Neural progenitor cell (in vitro differentiated cells): ENCODE measurements at regions not wholly inside any gene's neighbourhood (a gene's known extent, or its start where the extent isn't known, plus 50 kb on each side); places are given as distances from the start of the nearest gene placed in this dataset.

ENCODE experiments used
- DNase-seq: peaks from one replicate; pipeline ENCODE4 v3.0.0-alpha.2; 2016; ENCODE audit warnings: low spot score
- H2AFZ ChIP-seq: fragments of 200-600 bp; sonication (generic); replicated peaks from 2 replicates; pipeline ENCODE4 v1.6.1; 2016; ENCODE audit warnings: antibody characterized with exemption
- H3F3A ChIP-seq: fragments of 200-600 bp; sonication (generic); 2 replicates; pipeline ENCODE4 v1.6.1; 2016; ENCODE audit warnings: antibody characterized with exemption, low read depth
- H3K27ac ChIP-seq: fragments of 200-600 bp; sonication (generic); 2 replicates; pipeline ENCODE4 v1.5.1; 2016; ENCODE audit warnings: mild to moderate bottlenecking
- H3K27me3 ChIP-seq: fragments of 200-600 bp; sonication (generic); 2 replicates; pipeline ENCODE4 v1.6.1; 2016; ENCODE audit warnings: mild to moderate bottlenecking, moderate library complexity
- H3K36me3 ChIP-seq: fragments of 200-600 bp; sonication (generic); 2 replicates; pipeline ENCODE4 v1.5.1; 2016
- H3K4me1 ChIP-seq: fragments of 200-600 bp; sonication (generic); 2 replicates; pipeline ENCODE4 v1.6.1; 2016; ENCODE audit warnings: mixed run types
- H3K4me2 ChIP-seq: fragments of 200-600 bp; sonication (generic); 2 replicates; pipeline ENCODE4 v1.6.1; 2016
- H3K4me3 ChIP-seq: fragments of 200-600 bp; sonication (generic); 2 replicates; pipeline ENCODE4 v1.5.1; 2016
- H3K79me2 ChIP-seq: fragments of 200-600 bp; sonication (generic); 2 replicates; pipeline ENCODE4 v1.6.1; 2016; ENCODE audit warnings: low read depth
- H3K9ac ChIP-seq: fragments of 200-600 bp; sonication (generic); 2 replicates; pipeline ENCODE4 v1.6.1; 2016
- H3K9me3 ChIP-seq: fragments of 200-600 bp; sonication (generic); 2 replicates; pipeline ENCODE4 v1.5.1; 2016; ENCODE audit warnings: low read depth
- H4K20me1 ChIP-seq: fragments of 200-600 bp; sonication (generic); 2 replicates; pipeline ENCODE4 v1.6.1; 2016; ENCODE audit warnings: low read depth
- H3K27ac Mint-ChIP-seq: 3 replicates; pipeline ENCODE4 v1.8.0; 2021; ENCODE audit warnings: mixed read lengths
- H3K27me3 Mint-ChIP-seq: 2 replicates; pipeline ENCODE4 v1.8.0; 2022; ENCODE audit warnings: low read depth, mild to moderate bottlenecking, inconsistent platforms, moderate library complexity, mixed read lengths; ENCODE audit not compliant: insufficient read depth
- H3K36me3 Mint-ChIP-seq: 3 replicates; pipeline ENCODE4 v1.8.0; 2021; ENCODE audit warnings: mixed read lengths
- H3K4me1 Mint-ChIP-seq: 3 replicates; pipeline ENCODE4 v1.8.0; 2021; ENCODE audit warnings: mixed read lengths
- H3K4me3 Mint-ChIP-seq: 3 replicates; pipeline ENCODE4 v1.8.0; 2021; ENCODE audit warnings: mild to moderate bottlenecking, moderate library complexity, mixed read lengths
- H3K9me3 Mint-ChIP-seq: 3 replicates; pipeline ENCODE4 v1.8.0; 2020; ENCODE audit warnings: mixed read lengths
- CTCF ChIP-seq: fragments of 200-600 bp; sonication (generic); IDR thresholded peaks from 2 replicates; pipeline ENCODE4 v1.5.1; 2017; ENCODE audit warnings: antibody characterized with exemption, mild to moderate bottlenecking
- EZH2 ChIP-seq: fragments of 200-600 bp; sonication (generic); IDR thresholded peaks from 2 replicates; pipeline ENCODE4 v1.6.1; 2017; ENCODE audit warnings: antibody characterized with exemption, mild to moderate bottlenecking, moderate library complexity
- EZH2phosphoT487 ChIP-seq: fragments of 200-600 bp; sonication (generic); IDR thresholded peaks from 2 replicates; pipeline ENCODE4 v1.6.1; 2017; ENCODE audit warnings: antibody characterized with exemption

GRCh38 chr10:20508921-20509320 lies 388.2 kb downstream of the NEBL start:
- Histone ChIP-seq H3K4me3 (no peak overlapping the region), H3K27me3 (no peaks in the 10 kb centered on the region), H3K4me2 (no peak overlapping the region), H3K36me3 (no peaks in the 10 kb centered on the region), H3K4me1 (no peaks in the 10 kb centered on the region), H3K9ac (no peak overlapping the region), H3F3A (no peaks in the 10 kb centered on the region), H3K9me3 (no peaks in the 10 kb centered on the region), H3K27ac (no peak overlapping the region), H3K79me2 (no peaks in the 10 kb centered on the region), H4K20me1 (no peaks in the 10 kb centered on the region), H2AFZ (no peak overlapping the region)
- TF ChIP-seq EZH2 (no peak), EZH2phosphoT487 (no peak), CTCF (no peak)
- Mint-ChIP-seq H3K9me3 (peaks cover 4% of the 10 kb centered on the region), H3K27me3 (peaks cover 8% of the 10 kb centered on the region), H3K4me3 (no peak overlapping the region), H3K4me1 (no peaks in the 10 kb centered on the region), H3K27ac (no peak overlapping the region), H3K36me3 (no peaks in the 10 kb centered on the region)
- no peak for DNase-seq

GRCh38 chr10:20502903-20503585 lies 394.1 kb downstream of the NEBL start:
- Histone ChIP-seq H3F3A (no peaks in the 10 kb centered on the region), H3K9me3 (no peaks in the 10 kb centered on the region), H3K4me3 (no peak overlapping the region), H3K4me2 (no peak overlapping the region), H3K9ac (no peak overlapping the region), H3K27ac (no peak overlapping the region), H3K79me2 (no peaks in the 10 kb centered on the region), H3K36me3 (no peaks in the 10 kb centered on the region), H2AFZ (no peak overlapping the region), H3K27me3 (no peaks in the 10 kb centered on the region), H3K4me1 (no peaks in the 10 kb centered on the region), H4K20me1 (no peaks in the 10 kb centered on the region)
- Mint-ChIP-seq H3K36me3 (no peaks in the 10 kb centered on the region), H3K27ac (no peak overlapping the region), H3K27me3 (peaks cover 4% of the 10 kb centered on the region), H3K4me3 (no peak overlapping the region), H3K9me3 (peaks cover 4% of the 10 kb centered on the region), H3K4me1 (no peaks in the 10 kb centered on the region)
- no peak for TF ChIP-seq CTCF
- no peak for TF ChIP-seq EZH2
- TF ChIP-seq EZH2phosphoT487: no peak
- no peak for DNase-seq

GRCh38 chr10:20494474-20494873 lies 402.6 kb downstream of the NEBL start:
- H3F3A ChIP-seq: no peaks in the 10 kb centered on the region
- DNase-seq: no peak
- no peak for TF ChIP-seq EZH2phosphoT487
- TF ChIP-seq CTCF: no peak
- no peak for TF ChIP-seq EZH2
- Mint-ChIP-seq H3K9me3 (peaks cover 27% of the 10 kb centered on the region), H3K27ac (no peak overlapping the region), H3K4me1 (no peaks in the 10 kb centered on the region), H3K4me3 (no peak overlapping the region), H3K36me3 (no peaks in the 10 kb centered on the region), H3K27me3 (peaks cover 3% of the 10 kb centered on the region)
- no peaks in the 10 kb centered on the region for H3K27me3 ChIP-seq
- no peaks in the 10 kb centered on the region for H3K4me1 ChIP-seq
- H3K36me3 ChIP-seq: no peaks in the 10 kb centered on the region
- H3K27ac ChIP-seq: no peak overlapping the region
- H4K20me1 ChIP-seq: no peaks in the 10 kb centered on the region
- no peaks in the 10 kb centered on the region for H3K79me2 ChIP-seq
- no peak overlapping the region for H2AFZ ChIP-seq
- no peak overlapping the region for H3K9ac ChIP-seq
- no peaks in the 10 kb centered on the region for H3K9me3 ChIP-seq
- no peak overlapping the region for H3K4me3 ChIP-seq
- H3K4me2 ChIP-seq: no peak overlapping the region
